H1 (cell line): ENCODE measurements at regions not wholly inside any gene's neighbourhood (a gene's known extent, or its start where the extent isn't known, plus 50 kb on each side); places are given as distances from the start of the nearest gene placed in this dataset.

ENCODE experiments used
- CTCF ChIA-PET: fragments of 300-600 bp; sonication (Branson Sonifier 250); formaldehyde crosslinking; loops from one replicate; lab custom pipeline; 2021; ENCODE audit not compliant: partially characterized antibody; lab: Charles Lee
- POLR2A ChIA-PET: fragments of 300-600 bp; sonication (Branson Sonifier 250); formaldehyde crosslinking; loops from one replicate; lab custom pipeline; 2021; ENCODE audit warnings: inconsistent platforms; ENCODE audit not compliant: partially characterized antibody; lab: Charles Lee
- DNase-seq, 2 experiments: peaks; one replicate each; pipeline versions ENCODE4 v3.0.0 to v3.0.0-alpha.2; 2010 to 2022; ENCODE audit warnings: low spot score in 2 of 2, low read depth in 1 of 2, mixed read lengths in 1 of 2
- FAIRE-seq: peaks from 2 replicates; lab custom pipeline; 2011; peaks lifted over from hg19 to GRCh38; lab: Jason Lieb, UNC
- H2AFZ ChIP-seq: 2 replicates; pipeline ENCODE4 v1.8.1; 2012; ENCODE audit warnings: low read length, inconsistent platforms
- H2AK5ac ChIP-seq: 2 replicates; pipeline ENCODE4 v1.6.1; 2013; ENCODE audit warnings: low read depth, low read length
- H2BK120ac ChIP-seq: replicated peaks from 2 replicates; pipeline ENCODE3; 2013; ENCODE audit warnings: low read depth, low read length, inconsistent platforms
- H2BK12ac ChIP-seq: 2 replicates; pipeline ENCODE4 v1.6.1; 2013; ENCODE audit warnings: low read depth, low read length
- H2BK15ac ChIP-seq: 2 replicates; pipeline ENCODE4 v1.6.1; 2013; ENCODE audit warnings: low read length
- H2BK20ac ChIP-seq: 2 replicates; pipeline ENCODE4 v1.6.1; 2013; ENCODE audit warnings: low read length
- H2BK5ac ChIP-seq: 2 replicates; pipeline ENCODE4 v1.6.1; 2013; ENCODE audit warnings: low read depth, low read length
- H3K14ac ChIP-seq: 2 replicates; pipeline ENCODE4 v1.6.1; 2013; ENCODE audit warnings: inconsistent platforms; ENCODE audit not compliant: insufficient read length
- H3K18ac ChIP-seq: 2 replicates; pipeline ENCODE4 v1.6.1; 2013; ENCODE audit warnings: low read length; ENCODE audit errors: extremely low read depth
- H3K23ac ChIP-seq: 2 replicates; pipeline ENCODE4 v1.6.1; 2013; ENCODE audit warnings: inconsistent platforms; ENCODE audit not compliant: insufficient read length
- H3K23me2 ChIP-seq: 2 replicates; pipeline ENCODE4 v1.6.1; 2013; ENCODE audit warnings: low read depth, low read length
- H3K27ac ChIP-seq: 2 replicates; pipeline ENCODE4 v1.6.1; 2011; ENCODE audit warnings: low read depth, low read length, inconsistent platforms
- H3K27me3 ChIP-seq, 4 experiments: replicated peaks in 1 of 4; 1 replicate in 1 of 4; 2 replicates in 3 of 4; pipeline versions ENCODE4 v1.6.1 to v1.8.1; 2011 to 2013; ENCODE audit warnings: low read length in 3 of 4, mild to moderate bottlenecking in 3 of 4, inconsistent platforms in 2 of 4, mixed read lengths in 2 of 4, moderate library complexity in 1 of 4; ENCODE audit not compliant: control insufficient read depth in 3 of 4, insufficient read depth in 3 of 4; ENCODE audit errors: extremely low read depth in 1 of 4
- H3K36me3 ChIP-seq, 4 experiments: 2 replicates each; pipeline versions ENCODE4 v1.6.1 to v1.8.1; 2011 to 2013; ENCODE audit warnings: mild to moderate bottlenecking in 4 of 4, low read length in 3 of 4, moderate library complexity in 2 of 4, control low read depth in 1 of 4, inconsistent platforms in 1 of 4; ENCODE audit not compliant: insufficient read depth in 4 of 4, control insufficient read depth in 2 of 4
- H3K4ac ChIP-seq: replicated peaks from 2 replicates; pipeline ENCODE3; 2013; ENCODE audit warnings: low read length, low read depth, mixed read lengths, inconsistent platforms; ENCODE audit not compliant: insufficient read length
- H3K4me1 ChIP-seq, 4 experiments: replicated peaks in 1 of 4; 1 replicate in 1 of 4; 2 replicates in 3 of 4; pipeline versions ENCODE4 v1.6.1 to v1.8.1; 2011 to 2013; ENCODE audit warnings: low read length in 3 of 4, inconsistent platforms in 2 of 4, mixed read lengths in 1 of 4; ENCODE audit not compliant: insufficient read depth in 4 of 4, control insufficient read depth in 3 of 4
- H3K4me2 ChIP-seq, 2 experiments: 2 replicates each; pipeline versions ENCODE4 v1.6.1 to v1.8.1; 2011 to 2013; ENCODE audit warnings: low read depth in 2 of 2, low read length in 2 of 2, control low read depth in 1 of 2, inconsistent platforms in 1 of 2, mild to moderate bottlenecking in 1 of 2; ENCODE audit not compliant: insufficient read depth in 1 of 2
- H3K4me3 ChIP-seq, 4 experiments: fragments of 200-600, 300-600 bp in 1 of 4; sonication (generic), shearing (Covaris generic), sonication (Bioruptor Twin) in 1 of 4; 2 replicates each; pipeline versions ENCODE4 v1.5.1 to v1.8.1; 2011 to 2016; ENCODE audit warnings: low read length in 4 of 4, low read depth in 3 of 4, control low read depth in 2 of 4, inconsistent platforms in 2 of 4, mild to moderate bottlenecking in 2 of 4, mixed read lengths in 1 of 4, moderate library complexity in 1 of 4; ENCODE audit not compliant: insufficient read depth in 2 of 4; ENCODE audit errors: extremely low read depth in 1 of 4
- H3K56ac ChIP-seq: replicated peaks from 2 replicates; pipeline ENCODE3; 2013; ENCODE audit warnings: low read depth, mild to moderate bottlenecking, mixed read lengths, low read length, inconsistent platforms; ENCODE audit not compliant: insufficient read length
- H3K79me1 ChIP-seq: 2 replicates; pipeline ENCODE4 v1.6.1; 2013; ENCODE audit warnings: low read depth, low read length, control low read depth
- H3K79me2 ChIP-seq, 2 experiments: 2 replicates each; pipeline versions ENCODE4 v1.6.1 to v1.8.1; 2012 to 2013; ENCODE audit warnings: low read length in 2 of 2, mild to moderate bottlenecking in 2 of 2, inconsistent platforms in 1 of 2; ENCODE audit not compliant: insufficient read depth in 2 of 2, control insufficient read depth in 1 of 2
- H3K9ac ChIP-seq, 4 experiments: replicated peaks in 1 of 4; 1 replicate in 1 of 4; 2 replicates in 3 of 4; pipeline versions ENCODE4 v1.6.1 to v1.8.1; 2011 to 2013; ENCODE audit warnings: low read depth in 3 of 4, low read length in 3 of 4, control low read depth in 2 of 4, mild to moderate bottlenecking in 2 of 4, moderate library complexity in 2 of 4, inconsistent platforms in 1 of 4; ENCODE audit errors: extremely low read depth in 1 of 4
- H3K9me3 ChIP-seq, 2 experiments: 2 replicates each; pipeline versions ENCODE4 v1.6.1 to v1.8.1; 2012 to 2013; ENCODE audit warnings: mild to moderate bottlenecking in 2 of 2, moderate library complexity in 2 of 2, control low read depth in 1 of 2, inconsistent platforms in 1 of 2, low read depth in 1 of 2, low read length in 1 of 2, mixed read lengths in 1 of 2; ENCODE audit not compliant: insufficient read depth in 2 of 2
- H4K20me1 ChIP-seq, 2 experiments: replicated peaks in 1 of 2; 2 replicates each; pipeline versions ENCODE3 to v1.8.1; 2011 to 2013; ENCODE audit warnings: inconsistent platforms in 2 of 2, low read length in 2 of 2, mild to moderate bottlenecking in 1 of 2; ENCODE audit not compliant: insufficient read depth in 2 of 2, control insufficient read depth in 1 of 2
- H4K5ac ChIP-seq: 2 replicates; pipeline ENCODE4 v1.6.1; 2013; ENCODE audit warnings: low read length, low read depth, mixed read lengths, inconsistent platforms; ENCODE audit not compliant: insufficient read length
- H4K8ac ChIP-seq: 2 replicates; pipeline ENCODE4 v1.8.0; 2013; ENCODE audit warnings: mild to moderate bottlenecking, moderate library complexity, low read length, inconsistent platforms; ENCODE audit not compliant: insufficient read depth; ENCODE audit errors: extremely low read depth
- H4K91ac ChIP-seq: replicated peaks from 2 replicates; pipeline ENCODE3; 2013; ENCODE audit warnings: low read length, mixed read lengths, inconsistent platforms; ENCODE audit not compliant: insufficient read length
- CBX8 ChIP-seq: fragments of 300-800, 300-1000 bp; sonication (generic); IDR thresholded peaks from 2 replicates; pipeline ENCODE4 v1.7.1; 2016; ENCODE audit warnings: low read depth, low read length, borderline replicate concordance
- SP4 ChIP-seq: IDR thresholded peaks from 2 replicates; pipeline ENCODE4 v1.6.1; 2012; ENCODE audit warnings: low read length, inconsistent platforms
- TAF7 ChIP-seq: optimal IDR thresholded peaks from 2 replicates; pipeline ENCODE3; 2011; ENCODE audit warnings: low read depth, mild to moderate bottlenecking, inconsistent platforms, low read length, moderate library complexity, borderline replicate concordance
- USF2 ChIP-seq: IDR thresholded peaks from 2 replicates; pipeline ENCODE4 v1.6.1; 2011; ENCODE audit warnings: low read length, improper control_type of control experiment
- WGBS, 2 experiments: shearing (Covaris generic) in 1 of 2; methylation state at CpG; one replicate each; pipeline versions ENCODE4 v1.1.6 to v1.1.7; 2013 to 2015; ENCODE audit warnings: low lambda C conversion rate in 2 of 2, mixed read lengths in 2 of 2, inconsistent platforms in 1 of 2, low coverage in 1 of 2, missing lambda C conversion rate in 1 of 2; ENCODE audit not compliant: insufficient replicate concordance in 2 of 2, insufficient coverage in 1 of 2, insufficient read length in 1 of 2; ENCODE audit errors: extremely low coverage in 1 of 2, missing lambda C conversion rate in 1 of 2; 5-methylcytosine and 5-hydroxymethylcytosine counted together

- no peak overlapping the region for H2AK5ac ChIP-seq
- H2BK5ac ChIP-seq = no peak overlapping the region
- H2BK120ac ChIP-seq = no peak overlapping the region
- H4K5ac ChIP-seq = no peak overlapping the region
- H3K4me2 ChIP-seq = no peak overlapping the region
- H2BK12ac ChIP-seq = no peak overlapping the region
- POLR2A ChIA-PET = no interaction called here
- TF ChIP-seq SP4 (no peak), TAF7 (no peak), USF2 (no peak), CBX8 (no peak)
- H3K79me1 ChIP-seq = no peaks in the 10 kb centered on the region
- H3K9me3 ChIP-seq = no peaks in the 10 kb centered on the region; a peak in 1 of 4 replicates
- H3K18ac ChIP-seq = no peak overlapping the region
- no peak overlapping the region for H4K91ac ChIP-seq
- H2BK20ac ChIP-seq = no peak overlapping the region
- no peak overlapping the region for H3K23ac ChIP-seq
- CTCF ChIA-PET = no interaction called here
- FAIRE-seq = no peak
- no peak overlapping the region for H3K4ac ChIP-seq
- H3K23me2 ChIP-seq = no peaks in the 10 kb centered on the region
- no peaks in the 10 kb centered on the region; a peak in 1 of 8 replicates for H3K36me3 ChIP-seq
- H3K27me3 ChIP-seq = no peaks in the 10 kb centered on the region
- no peak overlapping the region for H4K8ac ChIP-seq
- no peak overlapping the region for H3K27ac ChIP-seq
- H3K4me3 ChIP-seq = no peak overlapping the region
- no peaks in the 10 kb centered on the region for H3K79me2 ChIP-seq
- H3K4me1 ChIP-seq = no peaks in the 10 kb centered on the region
- H2AFZ ChIP-seq = no peak overlapping the region
- H3K9ac ChIP-seq = no peak overlapping the region
- no peak for DNase-seq
- WGBS, 2 experiments = 88% methylated on average over 2 of the region's 2 CpGs; no CpG with 5 or more reads in 1 of the 2 experiments
- no peak overlapping the region for H3K56ac ChIP-seq
- H4K20me1 ChIP-seq = no peaks in the 10 kb centered on the region
- no peak overlapping the region for H2BK15ac ChIP-seq
- H3K14ac ChIP-seq = no peak overlapping the region
Observed at GRCh38 chr2:52365946-52366345, 1334.0 kb upstream of the NRXN1 start.
